ENCODE measurements at regions not wholly inside any gene's neighbourhood (a gene's known extent, or its start where the extent isn't known, plus 50 kb on each side); places are given as distances from the start of the nearest gene placed in this dataset.

GRCh38 chr7:148940702-148941597 lies 56.9 kb upstream of the EZH2 start (continued):
- TF ChIP-seq, protein P1, sequence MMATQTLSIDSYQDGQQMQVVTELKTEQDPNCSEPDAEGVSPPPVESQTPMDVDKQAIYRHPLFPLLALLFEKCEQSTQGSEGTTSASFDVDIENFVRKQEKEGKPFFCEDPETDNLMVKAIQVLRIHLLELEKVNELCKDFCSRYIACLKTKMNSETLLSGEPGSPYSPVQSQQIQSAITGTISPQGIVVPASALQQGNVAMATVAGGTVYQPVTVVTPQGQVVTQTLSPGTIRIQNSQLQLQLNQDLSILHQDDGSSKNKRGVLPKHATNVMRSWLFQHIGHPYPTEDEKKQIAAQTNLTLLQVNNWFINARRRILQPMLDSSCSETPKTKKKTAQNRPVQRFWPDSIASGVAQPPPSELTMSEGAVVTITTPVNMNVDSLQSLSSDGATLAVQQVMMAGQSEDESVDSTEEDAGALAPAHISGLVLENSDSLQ (IDR thresholded peaks at IDR 0.05), result peak; percentile 74
- TF ChIP-seq, protein P2, sequence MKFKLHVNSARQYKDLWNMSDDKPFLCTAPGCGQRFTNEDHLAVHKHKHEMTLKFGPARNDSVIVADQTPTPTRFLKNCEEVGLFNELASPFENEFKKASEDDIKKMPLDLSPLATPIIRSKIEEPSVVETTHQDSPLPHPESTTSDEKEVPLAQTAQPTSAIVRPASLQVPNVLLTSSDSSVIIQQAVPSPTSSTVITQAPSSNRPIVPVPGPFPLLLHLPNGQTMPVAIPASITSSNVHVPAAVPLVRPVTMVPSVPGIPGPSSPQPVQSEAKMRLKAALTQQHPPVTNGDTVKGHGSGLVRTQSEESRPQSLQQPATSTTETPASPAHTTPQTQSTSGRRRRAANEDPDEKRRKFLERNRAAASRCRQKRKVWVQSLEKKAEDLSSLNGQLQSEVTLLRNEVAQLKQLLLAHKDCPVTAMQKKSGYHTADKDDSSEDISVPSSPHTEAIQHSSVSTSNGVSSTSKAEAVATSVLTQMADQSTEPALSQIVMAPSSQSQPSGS (IDR thresholded peaks at IDR 0.05; ENCODE audit: low read length), result no peak
- TF ChIP-seq POLR2AphosphoS2 (IDR thresholded peaks at IDR 0.05; ENCODE audit: low read depth, low read length) (no peak), KDM1A (IDR thresholded peaks at IDR 0.05; ENCODE audit: borderline replicate concordance) (no peak), ZNF217 (IDR thresholded peaks at IDR 0.05) (no peak), EED (IDR thresholded peaks at IDR 0.05; ENCODE audit: low read depth) (no peak), GATAD2B (conservative IDR thresholded peaks at IDR 0.05; ENCODE audit: low read depth) (peak; percentile 74), TCF3 (IDR thresholded peaks at IDR 0.05; ENCODE audit: borderline replicate concordance, insufficient read depth, low read depth, low read length) (0 out of 2 replicates have a peak, but pooled peaks have one; percentile 18), NFIC (IDR thresholded peaks at IDR 0.05; ENCODE audit: low read depth, low read length) (peak; percentile 42; the same call in 1 of the 2 replicates), NR2F1 (conservative IDR thresholded peaks at IDR 0.05) (peak; percentile 46; the same call in 1 of the 2 replicates), SIX5 (IDR thresholded peaks at IDR 0.05; ENCODE audit: low read depth, low read length, severe bottlenecking) (no peak), SREBF1 (IDR thresholded peaks at IDR 0.05; ENCODE audit: low read length) (no peak), TCF7 (IDR thresholded peaks at IDR 0.05; ENCODE audit: borderline replicate concordance) (no peak), ZNF274 (IDR thresholded peaks at IDR 0.05; ENCODE audit: insufficient read depth, insufficient read length) (no peak), CHD2 (IDR thresholded peaks at IDR 0.05; ENCODE audit: borderline replicate concordance, low read depth, low read length) (no peak), MYC (IDR thresholded peaks at IDR 0.05; ENCODE audit: insufficient read depth, insufficient read length, insufficient replicate concordance, low read length, severe bottlenecking) (peak; percentile 84), CEBPB (IDR thresholded peaks at IDR 0.05; ENCODE audit: borderline replicate concordance in 1 of 2, low read depth in 2 of 2, low read length in 2 of 2) (no peak; a peak in 1 of 4 replicates), GABPA (IDR thresholded peaks at IDR 0.05; ENCODE audit: low read depth) (no peak; the same call in 1 of the 2 replicates)
- TF ChIP-seq, protein P3, sequence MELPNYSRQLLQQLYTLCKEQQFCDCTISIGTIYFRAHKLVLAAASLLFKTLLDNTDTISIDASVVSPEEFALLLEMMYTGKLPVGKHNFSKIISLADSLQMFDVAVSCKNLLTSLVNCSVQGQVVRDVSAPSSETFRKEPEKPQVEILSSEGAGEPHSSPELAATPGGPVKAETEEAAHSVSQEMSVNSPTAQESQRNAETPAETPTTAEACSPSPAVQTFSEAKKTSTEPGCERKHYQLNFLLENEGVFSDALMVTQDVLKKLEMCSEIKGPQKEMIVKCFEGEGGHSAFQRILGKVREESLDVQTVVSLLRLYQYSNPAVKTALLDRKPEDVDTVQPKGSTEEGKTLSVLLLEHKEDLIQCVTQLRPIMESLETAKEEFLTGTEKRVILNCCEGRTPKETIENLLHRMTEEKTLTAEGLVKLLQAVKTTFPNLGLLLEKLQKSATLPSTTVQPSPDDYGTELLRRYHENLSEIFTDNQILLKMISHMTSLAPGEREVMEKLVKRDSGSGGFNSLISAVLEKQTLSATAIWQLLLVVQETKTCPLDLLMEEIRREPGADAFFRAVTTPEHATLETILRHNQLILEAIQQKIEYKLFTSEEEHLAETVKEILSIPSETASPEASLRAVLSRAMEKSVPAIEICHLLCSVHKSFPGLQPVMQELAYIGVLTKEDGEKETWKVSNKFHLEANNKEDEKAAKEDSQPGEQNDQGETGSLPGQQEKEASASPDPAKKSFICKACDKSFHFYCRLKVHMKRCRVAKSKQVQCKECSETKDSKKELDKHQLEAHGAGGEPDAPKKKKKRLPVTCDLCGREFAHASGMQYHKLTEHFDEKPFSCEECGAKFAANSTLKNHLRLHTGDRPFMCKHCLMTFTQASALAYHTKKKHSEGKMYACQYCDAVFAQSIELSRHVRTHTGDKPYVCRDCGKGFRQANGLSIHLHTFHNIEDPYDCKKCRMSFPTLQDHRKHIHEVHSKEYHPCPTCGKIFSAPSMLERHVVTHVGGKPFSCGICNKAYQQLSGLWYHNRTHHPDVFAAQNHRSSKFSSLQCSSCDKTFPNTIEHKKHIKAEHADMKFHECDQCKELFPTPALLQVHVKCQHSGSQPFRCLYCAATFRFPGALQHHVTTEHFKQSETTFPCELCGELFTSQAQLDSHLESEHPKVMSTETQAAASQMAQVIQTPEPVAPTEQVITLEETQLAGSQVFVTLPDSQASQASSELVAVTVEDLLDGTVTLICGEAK (IDR thresholded peaks at IDR 0.05; ENCODE audit: borderline replicate concordance), result peak; percentile 79; the same call in 1 of the 2 replicates
- TF ChIP-seq, protein P4, sequence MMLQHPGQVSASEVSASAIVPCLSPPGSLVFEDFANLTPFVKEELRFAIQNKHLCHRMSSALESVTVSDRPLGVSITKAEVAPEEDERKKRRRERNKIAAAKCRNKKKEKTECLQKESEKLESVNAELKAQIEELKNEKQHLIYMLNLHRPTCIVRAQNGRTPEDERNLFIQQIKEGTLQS (IDR thresholded peaks at IDR 0.05; ENCODE audit: borderline replicate concordance, extremely low read depth, low read depth, low read length), result 0 out of 2 replicates have a peak, but pooled peaks have one; percentile 11
- TF ChIP-seq, protein P5, sequence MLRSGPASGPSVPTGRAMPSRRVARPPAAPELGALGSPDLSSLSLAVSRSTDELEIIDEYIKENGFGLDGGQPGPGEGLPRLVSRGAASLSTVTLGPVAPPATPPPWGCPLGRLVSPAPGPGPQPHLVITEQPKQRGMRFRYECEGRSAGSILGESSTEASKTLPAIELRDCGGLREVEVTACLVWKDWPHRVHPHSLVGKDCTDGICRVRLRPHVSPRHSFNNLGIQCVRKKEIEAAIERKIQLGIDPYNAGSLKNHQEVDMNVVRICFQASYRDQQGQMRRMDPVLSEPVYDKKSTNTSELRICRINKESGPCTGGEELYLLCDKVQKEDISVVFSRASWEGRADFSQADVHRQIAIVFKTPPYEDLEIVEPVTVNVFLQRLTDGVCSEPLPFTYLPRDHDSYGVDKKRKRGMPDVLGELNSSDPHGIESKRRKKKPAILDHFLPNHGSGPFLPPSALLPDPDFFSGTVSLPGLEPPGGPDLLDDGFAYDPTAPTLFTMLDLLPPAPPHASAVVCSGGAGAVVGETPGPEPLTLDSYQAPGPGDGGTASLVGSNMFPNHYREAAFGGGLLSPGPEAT (IDR thresholded peaks at IDR 0.05; ENCODE audit: low read depth), result peak; percentile 28; the same call in 1 of the 2 replicates

All from GM12878 (cell line).